Body of pancreas (tissue), 4 donors: ENCODE measurements at regions not wholly inside any gene's neighbourhood (a gene's known extent, or its start where the extent isn't known, plus 50 kb on each side); places are given as distances from the start of the nearest gene placed in this dataset.

ENCODE experiments used
- ATAC-seq: fragments of 150-250 bp; one replicate; pipeline ENCODE4 v1.9.1; 2016
- DNase-seq, 4 donors: peaks; one replicate each; pipeline ENCODE4 v3.0.0-alpha.2; 2019
- H3K27ac ChIP-seq, 4 donors: fragments of 200-600 bp; sonication (generic); 1 replicate in 3 of 4; 2 replicates in 1 of 4; pipeline versions ENCODE4 v1.5.1 to v1.6.1; 2016 to 2019; ENCODE audit warnings: mild to moderate bottlenecking in 1 of 4, mixed read lengths in 1 of 4, moderate library complexity in 1 of 4
- H3K27me3 ChIP-seq, 2 donors: fragments of 200-600 bp; sonication (generic); one replicate each; pipeline ENCODE4 v1.6.0; 2016; ENCODE audit warnings: mild to moderate bottlenecking in 1 of 2
- H3K36me3 ChIP-seq, 2 donors: fragments of 200-600 bp; sonication (generic); replicated peaks in 1 of 2; 2 replicates each; pipeline ENCODE4 v1.5.1; 2016; ENCODE audit warnings: low read depth in 2 of 2; ENCODE audit not compliant: insufficient read depth in 1 of 2
- H3K4me1 ChIP-seq: fragments of 200-600 bp; sonication (generic); one replicate; pipeline ENCODE4 v1.6.0; 2016
- H3K4me3 ChIP-seq, 2 donors: fragments of 200-600 bp; sonication (generic); 1 replicate in 1 of 2; 2 replicates in 1 of 2; pipeline ENCODE4 v1.5.1; 2016 to 2019
- H3K9me3 ChIP-seq, 3 donors: fragments of 200-600 bp; sonication (generic); 1 replicate in 2 of 3; 2 replicates in 1 of 3; pipeline ENCODE4 v1.5.1; 2016
- CTCF ChIP-seq, 7 experiments: fragments of 450-650 bp in 4 of 7; fragments of 200-600 bp in 3 of 7; sonication (generic) in 3 of 7; IDR thresholded peaks; one replicate each; pipeline ENCODE4 v1.5.1; 2016 to 2019; ENCODE audit warnings: antibody characterized with exemption in 7 of 7
- POLR2A ChIP-seq, 3 donors: fragments of 450-650 bp; IDR thresholded peaks; one replicate each; pipeline ENCODE4 v1.6.1; 2016; ENCODE audit warnings: antibody characterized with exemption in 3 of 3, mild to moderate bottlenecking in 2 of 3
- WGBS, 2 donors: methylation state at CpG; one replicate each; pipeline ENCODE4 v1.1.5; 2017; 5-methylcytosine and 5-hydroxymethylcytosine counted together
- intact Hi-C: fragments of 100-400 bp; cut with DNase I; formaldehyde crosslinking; loops from one replicate; pipeline ENCODE4 v1.15.1; 2023

GRCh38 chr12:116635487-116635886 is 76.3 kb downstream of the MAP1LC3B2 start:
- peak in 1 of 4 donors; percentile 37 for DNase-seq
- Histone ChIP-seq H3K9me3 (no peaks in the 10 kb centered on the region), H3K36me3 (no peaks in the 10 kb centered on the region), H3K4me3 (no peak overlapping the region), H3K27me3 (no peaks in the 10 kb centered on the region), H3K4me1 (peaks cover 79% of the 10 kb centered on the region), H3K27ac (peak overlapping the region in 3 of 4 donors; percentile 9 to 50 (median 43))
- TF ChIP-seq POLR2A (IDR thresholded peaks at IDR 0.05) (no peak), CTCF (IDR thresholded peaks at IDR 0.05) (no peak)
- ATAC-seq, result no peak
- intact Hi-C loops, result no loop called here
- WGBS, 2 donors, result 72 to 79% methylated on average over 9 of the region's 9 CpGs

- 36 to 56% methylated on average over 4 to 5 of the region's 5 CpGs for WGBS, 2 donors
- TF ChIP-seq POLR2A (IDR thresholded peaks at IDR 0.05), result no peak
- DNase-seq, result no peak
- Histone ChIP-seq H3K27ac (no peak overlapping the region), H3K27me3 (no peaks in the 10 kb centered on the region), H3K4me3 (no peak overlapping the region), H3K36me3 (no peaks in the 10 kb centered on the region), H3K4me1 (peaks cover 78% of the 10 kb centered on the region), H3K9me3 (no peaks in the 10 kb centered on the region)
- intact Hi-C loops, result no loop called here
- ATAC-seq, result no peak
Observed at GRCh38 chr12:116633476-116633875, 74.3 kb downstream of the MAP1LC3B2 start.

GRCh38 chr12:116631619-116632018 is 72.4 kb downstream of the MAP1LC3B2 start:
- Histone ChIP-seq H3K9me3 (no peaks in the 10 kb centered on the region), H3K4me1 (peaks cover 64% of the 10 kb centered on the region), H3K4me3 (no peak overlapping the region), H3K36me3 (no peaks in the 10 kb centered on the region), H3K27ac (peak overlapping the region in 3 of 4 donors; percentile 49 to 66 (median 55)), H3K27me3 (no peaks in the 10 kb centered on the region)
- ATAC-seq, result peak; percentile 28
- 50% methylated on average over 4 of the region's 4 CpGs for WGBS, 2 donors
- intact Hi-C loops, result no loop called here
- DNase-seq, result peak in 2 of 4 donors; percentile 37 to 39
- TF ChIP-seq POLR2A (IDR thresholded peaks at IDR 0.05), result no peak

- 38 to 40% methylated on average over 7 of the region's 7 CpGs for WGBS, 2 donors
- ATAC-seq, result peak; percentile 60
- DNase-seq, result peak; percentile 53 to 74 (median 60)
- Histone ChIP-seq H3K4me1 (peaks cover 56% of the 10 kb centered on the region), H3K4me3 (no peak overlapping the region), H3K27me3 (no peaks in the 10 kb centered on the region), H3K27ac (peak overlapping the region; percentile 49 to 66 (median 52)), H3K9me3 (no peaks in the 10 kb centered on the region), H3K36me3 (no peaks in the 10 kb centered on the region)
- intact Hi-C loops, result no loop called here
- TF ChIP-seq POLR2A (IDR thresholded peaks at IDR 0.05), result no peak
- no peak for TF ChIP-seq CTCF (IDR thresholded peaks at IDR 0.05)
Observed at GRCh38 chr12:116630762-116631161, 71.6 kb downstream of the MAP1LC3B2 start.

- Histone ChIP-seq H3K27ac (peak overlapping the region in 2 of 4 donors; percentile 25 to 49), H3K27me3 (no peaks in the 10 kb centered on the region), H3K36me3 (no peaks in the 10 kb centered on the region), H3K4me3 (no peak overlapping the region), H3K4me1 (peaks cover 49% of the 10 kb centered on the region), H3K9me3 (no peaks in the 10 kb centered on the region)
- ATAC-seq (no peak), DNase-seq (peak in 1 of 4 donors; percentile 17)
- TF ChIP-seq CTCF (IDR thresholded peaks at IDR 0.05) (no peak), POLR2A (IDR thresholded peaks at IDR 0.05) (no peak)
- WGBS, 2 donors, result 60 to 71% methylated on average over 8 to 10 of the region's 10 CpGs
- intact Hi-C loops, result no loop called here
Observed at GRCh38 chr12:116629480-116629879, 70.3 kb downstream of the MAP1LC3B2 start.

GRCh38 chr12:116628989-116629388 is 69.8 kb downstream of the MAP1LC3B2 start:
- peak overlapping the region in 2 of 4 donors; percentile 31 to 49 for H3K27ac ChIP-seq
- H3K36me3 ChIP-seq, result no peaks in the 10 kb centered on the region
- no peak for ATAC-seq
- no peak for TF ChIP-seq POLR2A (IDR thresholded peaks at IDR 0.05)
- DNase-seq, result no peak
- intact Hi-C loops, result no loop called here
- H3K9me3 ChIP-seq, result no peaks in the 10 kb centered on the region
- H3K27me3 ChIP-seq, result no peaks in the 10 kb centered on the region
- H3K4me1 ChIP-seq, result peaks cover 46% of the 10 kb centered on the region
- H3K4me3 ChIP-seq, result no peak overlapping the region
- 31 to 56% methylated on average over 1 of the region's 1 CpG for WGBS, 2 donors
